ENCODE measurements at regions not wholly inside any gene's neighbourhood (a gene's known extent, or its start where the extent isn't known, plus 50 kb on each side); places are given as distances from the start of the nearest gene placed in this dataset.

DNA sequence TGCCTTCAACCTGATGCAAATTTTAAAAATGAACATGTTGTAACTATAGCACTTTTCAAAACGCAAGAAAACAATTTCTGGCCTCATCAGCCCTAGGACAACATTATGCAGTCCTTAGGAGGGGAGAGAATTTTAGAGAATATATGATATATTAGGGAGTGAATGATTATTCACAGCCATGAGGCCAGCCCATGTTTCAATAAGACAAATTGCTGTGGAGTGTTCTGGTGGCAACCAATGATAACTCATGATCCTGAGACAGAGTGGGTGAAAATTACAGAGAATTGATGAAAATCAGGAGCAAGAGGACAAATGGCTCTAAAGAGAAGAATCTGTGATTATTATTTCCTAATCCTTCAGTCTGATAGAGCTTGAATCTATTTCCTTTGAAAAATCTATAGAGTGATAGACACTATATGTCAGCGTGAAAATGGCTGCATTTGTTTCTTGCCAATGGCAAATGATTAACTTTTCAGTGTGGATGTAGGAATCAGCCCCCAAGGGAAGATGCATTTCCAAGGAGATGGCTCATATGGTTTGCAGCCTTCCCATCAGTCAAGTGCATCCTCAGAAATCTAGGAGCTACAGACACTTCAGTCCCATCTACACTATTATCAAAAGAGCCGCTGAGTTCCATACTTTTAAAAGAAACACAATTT, 761.0 kb upstream of the ARRDC4 start:
- TF ChIP-seq REST (IDR thresholded peaks at IDR 0.05; ENCODE audit: insufficient read depth in 1 of 2, low read depth in 2 of 2, low read length in 2 of 2), result no peak
- TF ChIP-seq SIN3A (IDR thresholded peaks at IDR 0.05; ENCODE audit: borderline replicate concordance, insufficient read depth, low read length), result no peak
- TF ChIP-seq POLR2AphosphoS5 (IDR thresholded peaks at IDR 0.05; ENCODE audit: low read depth, low read length), result no peak
- no peak for TF ChIP-seq FOXP2 (optimal IDR thresholded peaks at IDR 0.05; ENCODE audit: borderline replicate concordance, extremely low read depth, extremely low read length, insufficient read depth)

Measured in PFSK-1 (cell line).